Activated T-cell treated with anti-CD3 and anti-CD28 coated beads, Interleukin-2, amount 50 U/mL, for 24 hours (primary cell): ENCODE measurements at regions not wholly inside any gene's neighbourhood (a gene's known extent, or its start where the extent isn't known, plus 50 kb on each side); places are given as distances from the start of the nearest gene placed in this dataset.

ENCODE experiments used
- DNase-seq: peaks from one replicate; pipeline ENCODE4 v3.0.0-alpha.2; 2020
- H3K27ac Mint-ChIP-seq: 2 replicates; pipeline ENCODE4 v1.8.0; 2020; ENCODE audit warnings: mild to moderate bottlenecking, mixed read lengths
- H3K27me3 Mint-ChIP-seq: 2 replicates; pipeline ENCODE4 v1.8.0; 2020; ENCODE audit warnings: mixed read lengths
- H3K36me3 Mint-ChIP-seq: 2 replicates; pipeline ENCODE4 v1.8.0; 2020; ENCODE audit warnings: low read depth, mixed read lengths
- H3K4me1 Mint-ChIP-seq: 2 replicates; pipeline ENCODE4 v1.8.0; 2020; ENCODE audit warnings: low read depth, mixed read lengths
- H3K4me3 Mint-ChIP-seq: 2 replicates; pipeline ENCODE4 v1.8.0; 2020; ENCODE audit warnings: mild to moderate bottlenecking, moderate library complexity, mixed read lengths
- H3K9me3 Mint-ChIP-seq: 2 replicates; pipeline ENCODE4 v1.8.0; 2020; ENCODE audit warnings: mixed read lengths

DNA sequence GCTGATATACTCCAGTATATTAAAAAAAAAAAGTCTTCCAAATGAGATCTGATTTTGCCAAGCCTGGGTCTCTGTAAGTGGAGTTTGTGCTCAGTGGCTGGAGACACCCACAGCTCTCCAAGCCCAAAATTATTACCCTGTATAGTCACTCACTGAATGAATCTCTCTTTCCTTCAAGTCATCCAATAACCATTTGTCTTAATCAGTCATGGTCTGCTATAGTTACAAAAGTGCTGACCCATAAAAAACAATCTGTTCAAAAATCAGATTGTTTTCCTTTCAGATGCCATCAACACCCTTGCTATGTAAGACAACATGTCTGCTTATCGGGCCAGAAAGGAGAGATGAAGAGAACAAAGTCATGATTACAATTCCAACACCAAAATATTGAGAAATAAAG lies 159.4 kb upstream of the FST start:
- H3K9me3 Mint-ChIP-seq, result no peaks in the 10 kb centered on the region
- no peak for DNase-seq
- H3K36me3 Mint-ChIP-seq, result no peaks in the 10 kb centered on the region
- H3K27me3 Mint-ChIP-seq, result peaks cover 5% of the 10 kb centered on the region
- H3K4me1 Mint-ChIP-seq, result no peaks in the 10 kb centered on the region
- no peak overlapping the region for H3K4me3 Mint-ChIP-seq
- no peak overlapping the region for H3K27ac Mint-ChIP-seq

DNA sequence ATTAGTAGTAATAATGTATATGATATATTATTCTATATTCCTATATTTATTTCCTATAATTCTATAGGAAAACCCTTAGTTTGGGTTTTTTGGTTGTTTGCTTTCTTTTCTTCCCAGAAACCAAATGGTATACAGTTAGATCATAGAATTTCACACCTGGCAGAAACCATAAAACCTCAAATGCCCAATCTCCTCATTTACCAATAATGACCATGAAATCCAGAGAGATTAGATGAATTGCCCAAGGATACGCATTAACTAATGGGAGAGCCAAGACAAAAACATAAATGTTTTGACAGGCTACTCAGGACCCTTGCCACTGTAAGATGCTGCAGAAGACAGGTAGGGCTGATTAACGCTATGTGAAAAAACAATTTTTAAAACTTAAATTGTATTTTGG lies 158.7 kb upstream of the FST start:
- Mint-ChIP-seq H3K27ac (no peak overlapping the region), H3K27me3 (peaks cover 5% of the 10 kb centered on the region), H3K9me3 (no peaks in the 10 kb centered on the region), H3K36me3 (no peaks in the 10 kb centered on the region), H3K4me3 (no peak overlapping the region), H3K4me1 (no peaks in the 10 kb centered on the region)
- no peak for DNase-seq

DNA sequence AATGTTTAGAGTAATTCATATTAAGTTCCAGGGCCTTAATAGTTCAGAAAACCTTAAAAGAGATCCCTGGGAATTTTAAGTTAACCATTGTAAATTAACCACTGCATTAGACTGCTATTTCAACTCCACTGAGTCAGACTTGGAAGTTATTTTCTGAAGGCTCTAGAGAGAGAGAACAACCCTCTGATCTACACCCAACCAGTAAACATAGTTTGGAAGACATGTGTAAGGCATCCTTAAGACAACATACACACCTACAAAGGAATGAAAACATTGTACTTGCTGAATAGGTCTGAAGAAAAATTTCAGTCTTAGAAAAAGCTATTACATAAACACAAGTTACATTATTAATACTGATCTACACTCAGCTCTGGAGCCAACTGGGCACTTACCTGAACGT lies 158.2 kb upstream of the FST start:
- H3K27ac Mint-ChIP-seq, result no peak overlapping the region
- peaks cover 5% of the 10 kb centered on the region for H3K27me3 Mint-ChIP-seq
- H3K9me3 Mint-ChIP-seq, result no peaks in the 10 kb centered on the region
- H3K4me3 Mint-ChIP-seq, result no peak overlapping the region
- DNase-seq, result no peak
- no peaks in the 10 kb centered on the region for H3K4me1 Mint-ChIP-seq
- H3K36me3 Mint-ChIP-seq, result no peaks in the 10 kb centered on the region

DNA sequence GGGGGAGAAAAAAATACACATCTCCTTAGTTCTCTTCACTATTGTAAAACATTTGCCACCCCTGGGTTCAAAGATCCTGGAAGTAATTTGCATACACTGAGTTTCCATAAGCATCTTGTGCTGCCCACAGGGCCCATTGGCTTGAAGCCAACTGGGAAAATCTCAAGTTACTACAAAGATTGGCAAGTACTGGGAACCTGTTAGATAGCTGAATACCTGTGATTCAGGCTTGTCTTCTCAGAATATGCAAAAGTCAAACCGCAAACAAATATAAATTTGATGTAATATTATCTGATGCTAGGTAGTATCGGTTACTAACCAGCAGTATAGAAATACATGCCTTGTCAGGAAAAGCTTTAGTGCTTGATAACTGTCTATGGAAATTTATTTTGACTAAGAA lies 156.9 kb upstream of the FST start:
- Mint-ChIP-seq H3K27me3 (peaks cover 5% of the 10 kb centered on the region), H3K9me3 (no peaks in the 10 kb centered on the region), H3K36me3 (no peaks in the 10 kb centered on the region), H3K4me3 (no peak overlapping the region), H3K4me1 (no peaks in the 10 kb centered on the region), H3K27ac (no peak overlapping the region)
- DNase-seq, result no peak

DNA sequence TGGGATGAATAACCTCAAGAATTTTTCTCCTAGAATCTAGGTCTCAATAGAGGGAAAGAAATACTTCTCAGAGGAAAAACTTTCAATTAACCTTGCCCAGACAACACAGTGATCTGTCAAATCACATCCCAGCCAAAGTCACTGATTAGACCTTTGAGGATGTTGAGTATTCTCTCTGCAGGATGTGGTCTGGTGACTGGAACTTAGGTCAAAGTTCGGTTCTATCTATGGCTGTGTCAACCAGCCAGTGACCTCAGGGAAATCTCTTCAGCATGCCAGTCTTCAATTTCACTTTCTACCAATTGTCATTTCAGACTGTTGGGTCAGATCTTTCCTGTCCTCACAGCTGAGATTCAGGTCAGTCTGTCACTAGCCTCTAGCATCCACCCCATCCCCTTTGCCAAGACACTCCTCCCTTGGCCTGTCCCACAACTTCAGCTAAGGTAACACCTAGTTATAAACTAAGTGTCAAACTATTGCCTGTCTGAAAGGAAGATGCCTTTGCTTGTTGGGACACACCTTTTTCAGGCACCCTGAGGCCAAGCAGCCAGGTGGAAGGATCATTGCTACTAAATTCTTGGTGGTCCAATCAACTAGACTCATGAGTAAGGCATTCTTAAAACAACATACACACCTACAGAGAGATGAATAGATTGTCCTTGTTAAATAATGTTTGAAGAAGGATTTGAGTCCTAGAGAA lies 156.3 kb upstream of the FST start:
- H3K4me1 Mint-ChIP-seq, result no peaks in the 10 kb centered on the region
- no peak overlapping the region for H3K27ac Mint-ChIP-seq
- no peaks in the 10 kb centered on the region for H3K36me3 Mint-ChIP-seq
- H3K9me3 Mint-ChIP-seq, result no peaks in the 10 kb centered on the region
- H3K4me3 Mint-ChIP-seq, result no peak overlapping the region
- no peak for DNase-seq
- H3K27me3 Mint-ChIP-seq, result peaks cover 5% of the 10 kb centered on the region

DNA sequence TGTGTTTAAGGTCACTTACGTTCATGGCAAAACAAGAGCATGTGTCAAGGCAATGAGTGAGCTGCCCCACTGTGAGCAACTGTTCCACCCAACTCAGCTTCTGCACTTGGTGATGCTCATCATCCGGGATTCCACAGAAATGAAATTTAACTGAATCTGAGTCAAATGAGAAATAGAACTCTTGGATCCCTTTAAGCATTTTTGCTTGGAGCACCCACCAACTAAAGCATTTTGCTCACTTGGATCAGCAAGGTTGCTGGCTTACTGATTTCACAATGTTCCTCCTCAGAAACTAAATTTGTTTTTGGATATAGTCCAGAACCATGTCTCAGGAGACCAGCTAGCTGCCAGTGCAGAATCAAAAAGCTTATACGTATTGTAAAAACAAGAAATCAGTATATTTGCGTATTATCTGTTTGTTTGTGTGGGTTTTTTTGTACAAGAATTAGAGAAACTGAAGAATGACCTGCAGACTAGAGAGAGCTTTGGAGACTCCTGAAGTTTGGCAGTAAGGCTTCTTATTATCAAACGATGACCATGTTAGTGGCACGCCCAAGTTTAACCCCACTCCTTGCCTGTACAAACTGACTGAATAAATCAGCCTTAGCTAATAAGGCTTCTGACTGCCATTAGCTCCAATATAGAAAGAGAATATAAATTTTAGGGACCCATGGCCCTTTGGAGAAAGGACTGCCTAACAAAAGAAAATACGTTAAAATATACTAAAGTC lies 153.8 kb upstream of the FST start:
- Mint-ChIP-seq H3K36me3 (no peaks in the 10 kb centered on the region), H3K4me3 (no peak overlapping the region), H3K27ac (no peak overlapping the region), H3K9me3 (no peaks in the 10 kb centered on the region), H3K4me1 (no peaks in the 10 kb centered on the region), H3K27me3 (peaks cover 3% of the 10 kb centered on the region)
- no peak for DNase-seq

DNA sequence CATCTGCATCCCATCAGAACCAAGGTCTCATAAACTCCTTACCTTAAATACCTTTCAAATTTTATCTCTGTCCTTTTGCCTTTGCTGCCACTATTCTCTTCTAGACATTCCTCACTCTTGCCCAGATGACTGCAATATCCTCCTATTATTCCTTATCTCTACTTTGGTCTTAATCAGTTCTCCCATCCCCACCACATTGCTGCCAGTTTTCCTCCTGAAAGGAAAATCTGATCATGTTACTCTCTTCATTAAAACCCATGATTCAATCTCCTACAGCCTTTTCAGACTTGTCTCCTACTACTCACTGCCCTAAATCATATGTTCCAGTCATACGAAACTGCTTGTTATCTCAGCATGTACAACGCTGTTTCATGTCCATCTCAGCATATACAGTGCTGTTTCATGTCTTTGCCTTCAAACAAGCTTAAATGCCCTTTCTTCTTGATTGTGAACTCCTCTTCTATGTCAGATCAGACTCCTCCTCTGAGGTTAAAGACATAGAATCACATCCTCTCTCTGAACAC lies 152.6 kb upstream of the FST start:
- peaks cover 3% of the 10 kb centered on the region for H3K27me3 Mint-ChIP-seq
- H3K9me3 Mint-ChIP-seq, result no peaks in the 10 kb centered on the region
- H3K4me1 Mint-ChIP-seq, result no peaks in the 10 kb centered on the region
- DNase-seq, result no peak
- no peaks in the 10 kb centered on the region for H3K36me3 Mint-ChIP-seq
- no peak overlapping the region for H3K27ac Mint-ChIP-seq
- no peak overlapping the region for H3K4me3 Mint-ChIP-seq

DNA sequence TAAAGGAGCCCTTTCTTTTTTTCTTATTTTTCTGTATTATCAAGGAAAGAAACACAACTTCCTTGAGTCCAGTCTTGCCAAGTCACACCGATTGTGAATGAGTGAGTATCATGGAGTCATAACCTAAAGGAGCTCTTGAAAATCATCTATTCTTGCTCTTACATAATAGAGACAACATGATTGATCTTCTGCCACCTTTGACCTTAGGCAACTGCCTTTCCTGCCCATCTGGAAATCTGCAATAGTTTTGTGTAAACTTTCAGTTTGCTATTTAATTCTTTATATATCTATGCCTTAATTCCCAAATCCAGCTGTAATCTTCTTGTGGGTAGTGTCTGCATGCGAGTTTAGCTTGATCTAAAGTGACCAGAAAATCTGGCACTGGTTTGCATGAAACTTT lies 149.9 kb upstream of the FST start:
- no peak overlapping the region for H3K4me3 Mint-ChIP-seq
- H3K36me3 Mint-ChIP-seq, result no peaks in the 10 kb centered on the region
- H3K9me3 Mint-ChIP-seq, result no peaks in the 10 kb centered on the region

DNA sequence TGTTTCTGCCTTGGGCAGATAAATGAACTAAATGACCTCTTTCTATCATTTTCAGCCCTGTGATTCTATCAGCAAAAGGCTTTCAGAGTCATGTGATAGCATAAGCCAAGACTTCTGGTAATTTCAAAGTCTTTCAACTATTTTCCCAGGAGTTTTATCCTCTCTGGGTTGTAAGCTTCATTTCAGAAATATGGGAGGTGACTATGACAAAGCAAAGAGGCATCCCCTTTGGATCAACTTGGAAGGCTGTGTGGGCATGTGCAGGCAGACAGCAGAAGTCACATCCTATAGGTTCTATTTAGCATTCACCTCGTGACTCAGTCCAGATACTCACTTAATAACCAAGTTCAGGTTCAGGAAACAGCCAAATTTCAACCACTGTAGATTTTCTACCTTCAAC lies 149.0 kb upstream of the FST start:
- no peaks in the 10 kb centered on the region for H3K9me3 Mint-ChIP-seq

More for the DNA sequence above, 149.9 kb upstream of the FST start:
- peaks cover 3% of the 10 kb centered on the region for H3K27me3 Mint-ChIP-seq
- no peak overlapping the region for H3K27ac Mint-ChIP-seq
- no peak for DNase-seq
- H3K4me1 Mint-ChIP-seq, result no peaks in the 10 kb centered on the region

DNA sequence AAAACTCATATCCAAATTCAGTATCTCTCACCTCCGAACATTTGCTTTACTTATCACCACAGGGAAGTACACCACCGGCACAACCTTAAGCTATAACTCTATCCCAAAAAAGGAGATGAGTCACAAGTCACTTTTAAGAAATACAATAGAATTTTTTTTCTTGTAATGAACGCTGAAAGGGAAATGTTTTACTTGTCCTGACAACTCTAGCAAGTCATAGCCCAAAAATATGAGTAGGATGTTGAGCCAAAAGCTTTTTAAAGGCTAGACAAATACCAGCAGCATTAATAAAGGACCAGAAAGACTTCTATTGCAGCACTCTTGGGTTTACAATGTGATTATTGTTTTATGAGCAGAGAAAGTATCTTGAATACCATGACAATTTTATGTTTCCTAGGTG lies 147.3 kb upstream of the FST start:
- Mint-ChIP-seq H3K4me1 (no peaks in the 10 kb centered on the region), H3K36me3 (no peaks in the 10 kb centered on the region), H3K27me3 (peaks cover 3% of the 10 kb centered on the region), H3K27ac (no peak overlapping the region), H3K9me3 (no peaks in the 10 kb centered on the region), H3K4me3 (no peak overlapping the region)
- no peak for DNase-seq

More for the DNA sequence above, 149.0 kb upstream of the FST start:
- H3K27ac Mint-ChIP-seq, result no peak overlapping the region
- no peak for DNase-seq
- H3K36me3 Mint-ChIP-seq, result no peaks in the 10 kb centered on the region
- peaks cover 3% of the 10 kb centered on the region for H3K27me3 Mint-ChIP-seq
- no peak overlapping the region for H3K4me3 Mint-ChIP-seq
- H3K4me1 Mint-ChIP-seq, result no peaks in the 10 kb centered on the region

DNA sequence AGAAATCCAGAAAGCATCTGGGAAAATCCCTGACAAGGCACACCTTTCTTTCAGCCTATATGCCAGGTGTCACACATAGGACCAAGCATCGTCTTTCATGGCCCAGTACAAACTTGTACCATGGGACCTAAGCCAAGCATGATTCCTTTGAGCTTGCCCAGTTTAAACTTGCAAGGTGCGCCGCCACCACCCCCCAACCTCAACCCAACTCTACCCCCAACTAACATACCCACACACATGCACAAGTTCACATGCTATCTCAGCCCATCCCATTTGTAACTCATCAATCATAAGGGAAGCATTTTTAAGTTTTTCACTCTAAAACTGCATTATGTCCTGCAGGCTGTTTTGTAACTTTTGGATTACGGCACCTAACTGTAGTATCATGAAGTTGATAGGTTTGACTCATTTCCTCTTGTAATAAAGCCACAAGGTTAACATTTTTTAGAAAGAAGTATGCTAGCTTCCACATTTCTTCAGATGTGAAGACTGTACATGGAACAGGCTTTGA lies 145.9 kb upstream of the FST start:
- Mint-ChIP-seq H3K4me1 (no peaks in the 10 kb centered on the region), H3K27me3 (peaks cover 3% of the 10 kb centered on the region), H3K9me3 (no peaks in the 10 kb centered on the region), H3K36me3 (no peaks in the 10 kb centered on the region), H3K4me3 (no peak overlapping the region), H3K27ac (no peak overlapping the region)
- no peak for DNase-seq

DNA sequence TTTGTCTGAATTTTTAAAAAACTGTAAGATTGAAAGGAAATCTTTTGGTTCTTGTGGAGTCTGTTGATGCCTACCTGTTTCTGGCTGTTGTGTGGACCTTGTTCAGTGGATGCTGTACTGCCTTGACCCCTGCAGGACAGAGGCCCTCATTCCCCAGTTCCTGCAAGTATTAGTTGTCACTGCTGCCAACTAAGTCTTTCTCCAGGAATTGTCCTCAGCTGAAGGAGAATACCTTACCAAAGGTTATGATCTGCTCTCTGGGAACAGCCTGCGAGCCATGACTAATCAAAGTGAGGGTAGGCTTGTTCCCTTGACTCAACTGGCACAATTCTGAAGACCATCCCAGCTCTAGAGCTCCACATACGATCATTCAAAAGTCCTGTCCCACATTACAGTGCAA lies 145.3 kb upstream of the FST start:
- Mint-ChIP-seq H3K4me3 (no peak overlapping the region), H3K36me3 (no peaks in the 10 kb centered on the region), H3K27ac (no peak overlapping the region), H3K27me3 (no peaks in the 10 kb centered on the region), H3K4me1 (no peaks in the 10 kb centered on the region), H3K9me3 (no peaks in the 10 kb centered on the region)
- DNase-seq, result no peak

DNA sequence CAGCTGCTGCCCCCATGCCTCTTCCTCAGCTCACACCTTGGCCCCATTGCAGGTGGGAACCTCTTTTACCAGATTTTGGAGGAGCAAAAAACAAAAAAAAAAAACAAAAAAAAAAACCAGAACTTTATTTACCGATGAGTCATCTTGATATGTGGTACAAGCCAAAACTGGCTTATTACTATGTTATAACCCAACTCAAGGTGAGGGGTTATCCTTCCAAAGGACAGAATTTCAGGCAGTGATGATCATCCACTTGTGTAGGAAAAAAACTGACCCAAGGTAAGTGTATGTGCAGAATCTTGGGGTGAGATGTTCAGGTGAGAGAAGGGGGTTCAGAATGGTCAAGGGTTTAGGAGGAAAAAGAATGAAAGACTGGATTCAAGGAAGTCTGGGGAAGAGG lies 142.6 kb upstream of the FST start:
- Mint-ChIP-seq H3K4me1 (no peaks in the 10 kb centered on the region), H3K36me3 (no peaks in the 10 kb centered on the region), H3K27ac (no peak overlapping the region), H3K4me3 (no peak overlapping the region), H3K9me3 (no peaks in the 10 kb centered on the region), H3K27me3 (no peaks in the 10 kb centered on the region)
- DNase-seq, result no peak

DNA sequence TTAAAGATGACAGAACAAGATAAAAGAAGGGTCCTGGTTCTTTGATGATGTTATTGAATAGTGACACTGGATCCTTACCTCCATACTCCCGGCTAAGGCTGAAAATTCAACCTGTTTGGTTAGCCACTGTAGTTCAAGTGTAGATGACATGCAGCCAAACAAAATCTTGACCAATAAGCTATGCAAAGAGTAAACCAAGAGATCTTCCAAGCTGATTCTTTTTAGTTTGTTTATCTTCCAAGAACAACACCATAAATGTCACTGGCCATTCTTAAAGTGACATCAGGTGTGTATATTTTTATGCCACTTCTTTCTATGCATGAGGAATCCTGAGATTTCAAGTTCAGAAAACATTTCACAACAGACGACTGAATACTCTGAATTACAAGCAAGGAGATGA lies 141.5 kb upstream of the FST start:
- Mint-ChIP-seq H3K4me1 (no peaks in the 10 kb centered on the region), H3K27me3 (no peaks in the 10 kb centered on the region), H3K9me3 (peaks cover 2% of the 10 kb centered on the region), H3K36me3 (no peaks in the 10 kb centered on the region), H3K4me3 (no peak overlapping the region), H3K27ac (no peak overlapping the region)
- DNase-seq, result no peak

DNA sequence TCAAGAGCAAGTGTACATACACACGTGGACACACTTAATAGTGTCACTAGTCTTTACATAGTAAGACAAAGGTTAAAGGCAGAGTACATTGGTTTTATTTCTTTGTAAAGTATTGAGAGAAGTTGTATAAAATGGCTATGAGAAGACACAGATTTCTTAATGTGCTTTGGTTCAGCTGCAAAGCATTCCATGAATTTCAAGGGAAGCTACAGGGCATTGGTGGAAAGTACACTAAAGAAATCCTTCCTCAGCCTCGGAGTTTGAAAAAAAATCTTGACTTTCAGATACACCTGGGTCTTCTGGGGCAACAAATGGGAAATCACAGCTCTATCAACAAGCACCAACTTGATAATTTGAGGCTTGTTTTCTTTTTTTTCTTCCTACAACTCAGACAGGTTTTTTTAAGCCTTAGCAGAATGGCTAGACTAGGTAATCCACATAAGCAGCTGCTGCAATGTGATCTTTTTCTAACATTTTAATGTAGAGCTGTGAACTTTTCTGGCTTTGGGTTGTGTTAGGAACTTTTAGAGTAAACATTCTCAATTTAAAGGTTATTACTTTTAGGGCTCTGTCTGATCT lies 140.4 kb upstream of the FST start:
- Mint-ChIP-seq H3K4me1 (no peaks in the 10 kb centered on the region), H3K27me3 (no peaks in the 10 kb centered on the region), H3K27ac (no peak overlapping the region), H3K36me3 (no peaks in the 10 kb centered on the region), H3K9me3 (peaks cover 2% of the 10 kb centered on the region), H3K4me3 (no peak overlapping the region)
- no peak for DNase-seq
